GM23248 (cell line): ENCODE measurements at regions not wholly inside any gene's neighbourhood (a gene's known extent, or its start where the extent isn't known, plus 50 kb on each side); places are given as distances from the start of the nearest gene placed in this dataset.

Experiments
- DNase-seq: peaks from one replicate; pipeline ENCODE4 v3.0.0-alpha.2; 2015
- H2AFZ ChIP-seq: fragments of 200-600 bp; sonication (generic); 2 replicates; pipeline ENCODE4 v1.6.1; 2016; ENCODE audit warnings: antibody characterized with exemption
- H3F3A ChIP-seq: fragments of 200-600 bp; sonication (generic); 2 replicates; pipeline ENCODE4 v1.6.1; 2016; ENCODE audit warnings: mild to moderate bottlenecking, antibody characterized with exemption, mixed run types; ENCODE audit not compliant: insufficient read depth
- H3K27ac ChIP-seq: fragments of 200-600 bp; sonication (generic); 2 replicates; pipeline ENCODE4 v1.5.1; 2016; ENCODE audit warnings: mild to moderate bottlenecking
- H3K27me3 ChIP-seq: fragments of 200-600 bp; sonication (generic); replicated peaks from 2 replicates; pipeline ENCODE4 v1.6.1; 2016; ENCODE audit warnings: mild to moderate bottlenecking; ENCODE audit not compliant: insufficient read depth
- H3K36me3 ChIP-seq: fragments of 200-600 bp; sonication (generic); 2 replicates; pipeline ENCODE4 v1.6.1; 2016; ENCODE audit warnings: low read depth, mild to moderate bottlenecking
- H3K4me1 ChIP-seq: fragments of 200-600 bp; sonication (generic); 2 replicates; pipeline ENCODE4 v1.6.1; 2016; ENCODE audit warnings: mild to moderate bottlenecking; ENCODE audit not compliant: insufficient read depth
- H3K4me2 ChIP-seq: fragments of 200-600 bp; sonication (generic); one replicate; pipeline ENCODE4 v1.6.1; 2016; ENCODE audit warnings: mild to moderate bottlenecking; ENCODE audit not compliant: unreplicated experiment
- H3K4me3 ChIP-seq: fragments of 200-600 bp; sonication (generic); 2 replicates; pipeline ENCODE4 v1.5.1; 2016; ENCODE audit warnings: mild to moderate bottlenecking
- H3K79me2 ChIP-seq: fragments of 200-600 bp; sonication (generic); 2 replicates; pipeline ENCODE4 v1.6.1; 2016; ENCODE audit warnings: mild to moderate bottlenecking; ENCODE audit not compliant: insufficient read depth
- H3K9ac ChIP-seq: fragments of 200-600 bp; sonication (generic); 2 replicates; pipeline ENCODE4 v1.6.1; 2016; ENCODE audit warnings: mild to moderate bottlenecking
- H3K9me2 ChIP-seq: fragments of 200-600 bp; sonication (generic); 2 replicates; pipeline ENCODE4 v1.6.1; 2016; ENCODE audit warnings: mixed run types, mild to moderate bottlenecking, moderate library complexity; ENCODE audit not compliant: insufficient read depth
- H3K9me3 ChIP-seq: fragments of 200-600 bp; sonication (generic); one replicate; pipeline ENCODE4 v1.6.1; 2017; ENCODE audit warnings: low read depth
- H4K20me1 ChIP-seq: fragments of 200-600 bp; sonication (generic); 2 replicates; pipeline ENCODE4 v1.6.0; 2016; ENCODE audit not compliant: insufficient read depth
- EZH2 ChIP-seq: fragments of 200-600 bp; sonication (generic); IDR thresholded peaks from 2 replicates; pipeline ENCODE4 v1.6.1; 2018; ENCODE audit warnings: antibody characterized with exemption, mild to moderate bottlenecking; ENCODE audit not compliant: insufficient read depth, poor library complexity, severe bottlenecking
- EZH2phosphoT487 ChIP-seq: fragments of 200-600 bp; sonication (generic); IDR thresholded peaks from 2 replicates; pipeline ENCODE4 v1.6.1; 2018; ENCODE audit warnings: antibody characterized with exemption, moderate library complexity, mild to moderate bottlenecking, low read depth; ENCODE audit not compliant: insufficient read depth
- WGBS, 2 experiments: methylation state at CpG; one replicate each; pipeline ENCODE4 v1.1.6; 2015 to 2017; ENCODE audit warnings: low lambda C conversion rate in 2 of 2, low coverage in 1 of 2; ENCODE audit errors: missing lambda C conversion rate in 2 of 2; 5-methylcytosine and 5-hydroxymethylcytosine counted together
- in situ Hi-C: fragments of 300-500 bp; cut with MboI; formaldehyde crosslinking; loops from 2 replicates; pipeline ENCODE4 v1.15.0; 2020

DNA sequence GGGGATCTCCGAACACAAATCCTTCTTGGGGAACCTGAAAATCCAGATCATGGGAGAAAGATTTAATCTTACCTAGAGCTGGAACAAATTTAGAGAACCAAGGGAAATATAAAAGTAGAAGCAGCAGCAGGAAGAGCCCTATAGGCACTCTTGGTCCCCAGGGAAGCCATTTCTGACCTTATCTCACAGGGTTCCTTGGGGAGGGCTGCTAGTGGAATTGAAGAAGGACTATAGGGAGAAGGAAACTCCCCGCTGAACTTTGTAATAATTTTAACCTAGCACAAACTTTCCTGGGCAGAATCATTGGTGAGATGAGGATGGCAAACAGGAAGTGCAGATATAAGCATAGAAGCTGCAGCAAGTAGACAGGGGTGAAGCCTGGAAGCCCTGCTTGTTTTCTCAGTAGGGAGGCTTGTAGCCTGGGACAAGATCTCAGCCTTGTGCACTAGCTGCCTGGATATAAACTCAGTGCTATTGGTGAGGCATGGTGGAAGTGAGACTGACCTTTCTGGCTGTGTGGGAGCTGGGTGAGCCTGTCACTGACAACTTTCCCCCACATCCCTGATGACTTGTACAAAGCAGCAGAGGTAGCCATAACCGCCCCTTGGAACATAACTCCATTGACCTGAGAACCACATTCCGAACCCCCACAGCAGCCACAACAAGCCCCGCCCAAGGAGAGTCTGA lies 343.0 kb upstream of the TGFBR2 start:
- Histone ChIP-seq H3K79me2 (no peaks in the 10 kb centered on the region), H3K9me3 (no peaks in the 10 kb centered on the region), H4K20me1 (no peaks in the 10 kb centered on the region), H3K27me3 (no peaks in the 10 kb centered on the region), H3K9me2 (no peaks in the 10 kb centered on the region), H3K36me3 (no peaks in the 10 kb centered on the region), H3K4me2 (no peak overlapping the region), H3K4me1 (peaks cover 26% of the 10 kb centered on the region), H3K9ac (no peak overlapping the region), H2AFZ (0 out of 2 replicates have a peak overlapping the region, but pooled peaks have one; percentile 7), H3K4me3 (no peak overlapping the region), H3F3A (peaks cover 7% of the 10 kb centered on the region), H3K27ac (no peak overlapping the region)
- WGBS, 2 experiments: 75 to 85% methylated on average over 5 of the region's 5 CpGs
- in situ Hi-C loops: no loop called here
- no peak for TF ChIP-seq EZH2
- TF ChIP-seq EZH2phosphoT487: no peak
- DNase-seq: no peak

DNA sequence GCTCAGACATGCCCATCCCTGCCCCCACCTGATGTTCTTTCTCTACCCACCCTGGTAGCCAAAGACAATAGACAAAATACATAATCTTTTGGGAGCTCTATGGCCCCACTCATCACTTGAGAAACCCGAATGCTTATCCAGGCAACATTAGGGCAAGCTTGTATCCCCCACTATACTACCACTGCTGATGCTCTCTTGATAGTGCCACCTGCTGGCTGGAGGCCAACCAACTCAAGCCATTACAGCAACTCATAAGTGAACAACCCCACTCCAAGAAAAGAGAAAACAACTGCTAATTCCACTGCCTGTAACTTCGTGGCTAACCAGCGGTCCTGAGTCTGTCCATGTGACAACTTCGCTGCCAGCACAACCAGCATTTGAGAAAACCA lies 342.5 kb upstream of the TGFBR2 start:
- no peak overlapping the region for H3K4me2 ChIP-seq
- DNase-seq: no peak
- H3K4me1 ChIP-seq: peaks cover 26% of the 10 kb centered on the region
- H3K79me2 ChIP-seq: no peaks in the 10 kb centered on the region
- no peak for TF ChIP-seq EZH2
- TF ChIP-seq EZH2phosphoT487: no peak
- no peak overlapping the region for H3K4me3 ChIP-seq
- no peaks in the 10 kb centered on the region for H4K20me1 ChIP-seq
- no peak overlapping the region for H3K9ac ChIP-seq
- in situ Hi-C loops: no loop called here
- no peak overlapping the region for H2AFZ ChIP-seq
- 91 to 94% methylated on average over 4 of the region's 4 CpGs for WGBS, 2 experiments
- no peak overlapping the region for H3K27ac ChIP-seq
- H3K27me3 ChIP-seq: no peaks in the 10 kb centered on the region
- no peaks in the 10 kb centered on the region for H3K36me3 ChIP-seq
- H3K9me2 ChIP-seq: no peaks in the 10 kb centered on the region
- no peaks in the 10 kb centered on the region for H3K9me3 ChIP-seq
- H3F3A ChIP-seq: peaks cover 7% of the 10 kb centered on the region

GRCh38 chr3:30266524-30266923 lies 339.9 kb upstream of the TGFBR2 start:
- Histone ChIP-seq H3K36me3 (no peaks in the 10 kb centered on the region), H3K4me1 (peaks cover 9% of the 10 kb centered on the region), H3K79me2 (no peaks in the 10 kb centered on the region), H2AFZ (no peak overlapping the region), H4K20me1 (no peaks in the 10 kb centered on the region), H3K4me2 (no peak overlapping the region), H3K27ac (no peak overlapping the region), H3K9me3 (no peaks in the 10 kb centered on the region), H3K9me2 (no peaks in the 10 kb centered on the region), H3K27me3 (no peaks in the 10 kb centered on the region), H3K4me3 (no peak overlapping the region), H3K9ac (no peak overlapping the region), H3F3A (no peaks in the 10 kb centered on the region)
- no peak for TF ChIP-seq EZH2
- in situ Hi-C loops: no loop called here
- DNase-seq: peak; percentile 6
- 28 to 45% methylated on average over 2 of the region's 2 CpGs for WGBS, 2 experiments

DNA sequence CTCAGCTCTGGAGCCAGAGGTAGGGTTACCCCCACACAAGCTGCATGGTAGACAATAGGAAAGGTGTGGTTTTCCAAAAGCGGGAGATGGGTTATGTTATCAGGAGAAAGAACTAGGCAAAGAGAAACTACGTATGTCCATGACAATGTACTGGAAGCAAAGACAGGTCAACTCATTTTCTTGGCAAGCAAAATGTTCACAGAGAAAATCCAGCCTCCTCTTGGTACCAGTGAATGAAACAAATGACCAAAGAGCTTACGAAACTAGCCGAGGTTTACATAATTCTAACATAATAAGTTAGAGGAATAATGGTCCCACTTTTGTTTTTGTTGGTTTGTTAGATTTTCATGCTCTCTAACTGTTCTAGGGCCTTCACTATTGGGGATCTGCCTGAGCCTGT lies 338.1 kb upstream of the TGFBR2 start:
- no peaks in the 10 kb centered on the region for H3K9me3 ChIP-seq
- no peaks in the 10 kb centered on the region for H3K27me3 ChIP-seq
- H3F3A ChIP-seq: 0 out of 2 replicates have a peak, but pooled peaks cover 2% of the 10 kb centered on the region
- no peaks in the 10 kb centered on the region for H3K36me3 ChIP-seq
- WGBS, 2 experiments: 78 to 93% methylated on average over 4 of the region's 4 CpGs
- H2AFZ ChIP-seq: no peak overlapping the region
- H3K9ac ChIP-seq: no peak overlapping the region
- in situ Hi-C loops: no loop called here
- H3K9me2 ChIP-seq: no peaks in the 10 kb centered on the region
- no peaks in the 10 kb centered on the region for H4K20me1 ChIP-seq
- DNase-seq: no peak
- TF ChIP-seq EZH2phosphoT487 (no peak), EZH2 (no peak)
- no peak overlapping the region for H3K4me2 ChIP-seq
- H3K27ac ChIP-seq: no peak overlapping the region
- no peaks in the 10 kb centered on the region for H3K79me2 ChIP-seq
- H3K4me3 ChIP-seq: no peak overlapping the region
- peaks cover 4% of the 10 kb centered on the region for H3K4me1 ChIP-seq
